SK-N-SH treated with all-trans-retinoic acid at 6 μM for 48 hours (cell line): ENCODE measurements at regions not wholly inside any gene's neighbourhood (a gene's known extent, or its start where the extent isn't known, plus 50 kb on each side); places are given as distances from the start of the nearest gene placed in this dataset.

Source experiments
- ATAC-seq: fragments of 200-7000 bp; cut with Tn5 transposase; 3 replicates; pipeline ENCODE4 v1.9.1; 2020; ENCODE audit warnings: mild to moderate bottlenecking, moderate library complexity
- ARNTL ChIP-seq: fragments of 450-650 bp; formaldehyde crosslinking; IDR thresholded peaks from 2 replicates; pipeline ENCODE4 v1.5.0; 2020; ENCODE audit warnings: low read depth, mild to moderate bottlenecking, moderate library complexity, borderline replicate concordance
- BACH2 ChIP-seq: fragments of 250-450 bp; sonication (Bioruptor Pico); IDR thresholded peaks from 2 replicates; pipeline ENCODE4 v1.9.0; 2021; ENCODE audit warnings: mild to moderate bottlenecking, borderline replicate concordance
- CSDC2 ChIP-seq: fragments of 250-450 bp; sonication (Bioruptor Pico); IDR thresholded peaks from 2 replicates; pipeline ENCODE4 v1.5.0; 2020; ENCODE audit warnings: mild to moderate bottlenecking, moderate library complexity
- ESRRG ChIP-seq: fragments of 250-450 bp; sonication (Bioruptor Pico); IDR thresholded peaks from 2 replicates; pipeline ENCODE4 v1.6.1; 2021; ENCODE audit warnings: mild to moderate bottlenecking
- GLIS3 ChIP-seq: fragments of 250-450 bp; sonication (Bioruptor Pico); IDR thresholded peaks from 2 replicates; pipeline ENCODE4 v1.5.0; 2020; ENCODE audit warnings: mild to moderate bottlenecking, moderate library complexity
- ISL1 ChIP-seq: fragments of 250-450 bp; sonication (Bioruptor Pico); IDR thresholded peaks from 2 replicates; pipeline ENCODE4 v2.1.2; 2022; ENCODE audit warnings: mild to moderate bottlenecking, moderate library complexity
- OSR1 ChIP-seq: fragments of 250-450 bp; sonication (Bioruptor Pico); IDR thresholded peaks from 2 replicates; pipeline ENCODE4 v1.8.0; 2022; ENCODE audit warnings: moderate library complexity, mild to moderate bottlenecking, inconsistent platforms
- PPARA ChIP-seq: fragments of 250-450 bp; sonication (Bioruptor Pico); IDR thresholded peaks from 2 replicates; pipeline ENCODE4 v1.5.0; 2020; ENCODE audit warnings: mild to moderate bottlenecking, borderline replicate concordance
- RARB ChIP-seq: fragments of 250-450 bp; sonication (Bioruptor Pico); IDR thresholded peaks from 2 replicates; pipeline ENCODE4 v1.8.0; 2021; ENCODE audit warnings: mild to moderate bottlenecking, moderate library complexity
- SNAI2 ChIP-seq: fragments of 250-450 bp; sonication (Bioruptor Pico); IDR thresholded peaks from 2 replicates; pipeline ENCODE4 v1.5.0; 2020; ENCODE audit warnings: mild to moderate bottlenecking, moderate library complexity
- TCF4 ChIP-seq: fragments of 250-450 bp; sonication (Bioruptor Pico); IDR thresholded peaks from 2 replicates; pipeline ENCODE4 v1.8.0; 2021; ENCODE audit warnings: mild to moderate bottlenecking, moderate library complexity, borderline replicate concordance
- TOX ChIP-seq: fragments of 250-450 bp; sonication (Bioruptor Pico); IDR thresholded peaks from 2 replicates; pipeline ENCODE4 v1.8.0; 2021; ENCODE audit warnings: mild to moderate bottlenecking, moderate library complexity, borderline replicate concordance
- ZC3H10 ChIP-seq: fragments of 250-450 bp; sonication (Bioruptor Pico); IDR thresholded peaks from 2 replicates; pipeline ENCODE4 v1.5.1; 2021; ENCODE audit warnings: mild to moderate bottlenecking, moderate library complexity
- ZFP3 ChIP-seq: fragments of 250-450 bp; sonication (Bioruptor Pico); IDR thresholded peaks from 2 replicates; pipeline ENCODE4 v1.5.0; 2020; ENCODE audit warnings: mild to moderate bottlenecking, moderate library complexity
- ZFP30 ChIP-seq: fragments of 450-650 bp; formaldehyde crosslinking; IDR thresholded peaks from 2 replicates; pipeline ENCODE4 v1.5.0; 2022; ENCODE audit warnings: mild to moderate bottlenecking, moderate library complexity
- ZNF565 ChIP-seq: fragments of 450-650 bp; formaldehyde crosslinking; conservative IDR thresholded peaks from 2 replicates; pipeline ENCODE4 v1.5.0; 2020; ENCODE audit warnings: low read depth, mild to moderate bottlenecking, moderate library complexity
- ZNF70 ChIP-seq: fragments of 450-650 bp; formaldehyde crosslinking; IDR thresholded peaks from 2 replicates; pipeline ENCODE4 v1.5.0; 2020; ENCODE audit warnings: mild to moderate bottlenecking, moderate library complexity
- ZNF8 ChIP-seq: fragments of 450-650 bp; formaldehyde crosslinking; IDR thresholded peaks from 2 replicates; pipeline ENCODE4 v1.5.0; 2020; ENCODE audit warnings: mild to moderate bottlenecking, moderate library complexity
- TF ChIP-seq, protein P1 (sequence below): fragments of 250-450 bp; sonication (Bioruptor Pico); IDR thresholded peaks from 2 replicates; pipeline ENCODE4 v1.5.1; 2020; ENCODE audit warnings: low read depth, mild to moderate bottlenecking, moderate library complexity
- TF ChIP-seq, protein P2 (sequence below): fragments of 250-450 bp; sonication (Bioruptor Pico); IDR thresholded peaks from 2 replicates; pipeline ENCODE4 v1.8.0; 2021; ENCODE audit warnings: low read depth, mild to moderate bottlenecking, moderate library complexity, borderline replicate concordance
- TF ChIP-seq, protein P3 (sequence below): fragments of 250-450 bp; sonication (Bioruptor Pico); IDR thresholded peaks from 2 replicates; pipeline ENCODE4 v1.5.0; 2020; ENCODE audit warnings: mild to moderate bottlenecking, moderate library complexity
- TF ChIP-seq, protein P4 (sequence below): fragments of 250-450 bp; sonication (Bioruptor Pico); IDR thresholded peaks from 2 replicates; pipeline ENCODE4 v1.8.0; 2020; ENCODE audit warnings: mild to moderate bottlenecking, moderate library complexity, borderline replicate concordance

DNA sequence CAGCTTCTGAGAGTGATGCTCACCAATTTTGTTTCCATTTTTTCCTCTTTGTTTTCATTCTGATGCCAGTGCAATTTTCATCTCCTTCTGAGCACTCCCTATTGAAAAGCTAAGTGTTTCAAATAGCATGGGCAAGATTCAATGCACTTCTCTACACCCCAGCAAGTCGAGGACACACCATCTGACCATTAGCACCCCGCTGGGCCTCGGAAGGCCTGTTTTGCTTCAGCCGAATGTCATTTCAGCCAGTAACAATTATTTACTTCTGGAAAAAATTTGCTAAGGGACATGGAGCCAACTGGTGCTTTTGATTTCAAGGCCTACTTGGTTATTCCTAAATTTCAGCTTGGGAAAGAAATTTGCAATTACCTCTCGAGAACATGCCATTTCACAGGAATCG is 392.4 kb downstream of the RNF144A start:
- ATAC-seq: no peak
- TF ChIP-seq ZC3H10 (CRISPR knock-in tag): no peak
- no peak for TF ChIP-seq RARB (CRISPR knock-in tag)
- no peak for TF ChIP-seq BACH2 (CRISPR knock-in tag)
- TF ChIP-seq GLIS3: no peak

DNA sequence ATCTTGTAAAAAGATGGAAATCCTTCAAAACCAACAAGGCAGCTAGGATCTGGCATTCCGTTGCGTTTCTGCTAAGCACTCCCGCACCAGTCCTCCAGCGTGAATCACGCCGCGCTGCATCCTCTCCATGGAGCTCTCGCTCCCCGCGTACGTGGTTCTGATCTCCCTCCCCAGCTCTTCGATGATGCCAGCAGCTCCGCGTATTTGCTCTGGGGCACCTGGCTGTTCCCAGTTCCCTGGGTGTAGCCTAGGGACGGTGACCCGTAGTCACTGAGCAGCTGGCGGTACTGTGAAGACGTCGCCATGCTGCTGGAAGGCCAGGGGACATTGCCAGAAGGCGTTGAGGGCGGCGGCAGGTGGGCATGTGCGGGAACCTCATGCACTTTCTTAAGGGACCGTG is 407.5 kb downstream of the RNF144A start:
- ATAC-seq: no peak
- TF ChIP-seq ISL1 (CRISPR knock-in tag) (no peak), BACH2 (CRISPR knock-in tag) (no peak), ZC3H10 (CRISPR knock-in tag) (no peak), ZFP3 (CRISPR knock-in tag) (no peak), RARB (CRISPR knock-in tag) (no peak), ZNF565 (CRISPR knock-in tag) (no peak), ESRRG (CRISPR knock-in tag) (no peak)

DNA sequence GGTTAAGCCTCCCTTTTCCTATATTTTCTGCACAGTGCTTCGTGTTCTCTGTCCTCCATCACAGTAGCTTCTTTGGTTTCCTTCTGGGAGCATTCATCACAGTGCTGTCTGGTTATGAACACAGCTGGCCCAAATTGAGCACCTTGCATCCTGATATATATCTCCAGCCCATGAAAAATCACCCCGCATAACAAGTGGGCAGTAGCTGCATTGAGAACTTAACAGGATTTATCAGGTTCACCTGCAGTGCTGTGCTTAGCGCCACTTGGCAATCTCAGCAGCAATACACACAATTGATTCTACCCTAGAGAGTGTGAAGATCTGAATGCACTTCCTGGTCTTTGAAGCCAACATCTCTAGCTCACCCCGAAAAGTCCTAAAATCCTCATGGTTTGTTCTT is 408.0 kb downstream of the RNF144A start:
- no peak for TF ChIP-seq ESRRG (CRISPR knock-in tag)
- TF ChIP-seq OSR1 (CRISPR knock-in tag): no peak
- TF ChIP-seq SNAI2 (CRISPR knock-in tag): no peak
- TF ChIP-seq, protein P1, sequence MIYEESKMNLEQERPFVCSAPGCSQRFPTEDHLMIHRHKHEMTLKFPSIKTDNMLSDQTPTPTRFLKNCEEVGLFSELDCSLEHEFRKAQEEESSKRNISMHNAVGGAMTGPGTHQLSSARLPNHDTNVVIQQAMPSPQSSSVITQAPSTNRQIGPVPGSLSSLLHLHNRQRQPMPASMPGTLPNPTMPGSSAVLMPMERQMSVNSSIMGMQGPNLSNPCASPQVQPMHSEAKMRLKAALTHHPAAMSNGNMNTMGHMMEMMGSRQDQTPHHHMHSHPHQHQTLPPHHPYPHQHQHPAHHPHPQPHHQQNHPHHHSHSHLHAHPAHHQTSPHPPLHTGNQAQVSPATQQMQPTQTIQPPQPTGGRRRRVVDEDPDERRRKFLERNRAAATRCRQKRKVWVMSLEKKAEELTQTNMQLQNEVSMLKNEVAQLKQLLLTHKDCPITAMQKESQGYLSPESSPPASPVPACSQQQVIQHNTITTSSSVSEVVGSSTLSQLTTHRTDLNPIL (CRISPR knock-in tag): no peak
- TF ChIP-seq ISL1 (CRISPR knock-in tag): no peak
- no peak for TF ChIP-seq ARNTL (CRISPR knock-in tag)
- no peak for TF ChIP-seq RARB (CRISPR knock-in tag)
- no peak for ATAC-seq

DNA sequence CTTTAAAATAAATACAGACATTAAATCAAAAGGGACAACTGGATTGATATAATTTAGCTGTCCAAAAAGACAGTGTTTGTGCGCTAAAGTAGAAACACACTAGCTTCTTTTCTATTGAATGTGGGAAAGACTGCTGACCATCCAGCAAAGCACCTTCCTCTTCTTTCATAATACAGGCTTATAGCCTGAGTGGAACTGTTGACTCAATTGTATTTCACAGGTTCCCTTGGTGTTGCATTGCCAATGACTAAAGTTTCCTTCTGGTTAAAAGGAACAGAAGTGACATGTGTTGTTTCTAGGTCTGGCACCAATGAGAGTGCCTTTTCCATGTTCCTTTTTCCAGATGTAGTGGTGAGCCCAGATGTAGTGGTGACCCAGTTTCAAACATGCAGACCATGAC is 412.3 kb downstream of the RNF144A start:
- TF ChIP-seq ZNF8 (CRISPR knock-in tag) (no peak), ZC3H10 (CRISPR knock-in tag) (no peak), PPARA (CRISPR knock-in tag) (no peak), OSR1 (CRISPR knock-in tag) (no peak), ZFP30 (CRISPR knock-in tag) (no peak), ISL1 (CRISPR knock-in tag) (no peak), ZNF565 (CRISPR knock-in tag) (no peak), TCF4 (CRISPR knock-in tag) (no peak), BACH2 (CRISPR knock-in tag) (no peak), CSDC2 (CRISPR knock-in tag) (no peak), ZNF70 (CRISPR knock-in tag) (no peak), TOX (CRISPR knock-in tag) (no peak), GLIS3 (no peak), SNAI2 (CRISPR knock-in tag) (no peak)
- TF ChIP-seq, protein P2, sequence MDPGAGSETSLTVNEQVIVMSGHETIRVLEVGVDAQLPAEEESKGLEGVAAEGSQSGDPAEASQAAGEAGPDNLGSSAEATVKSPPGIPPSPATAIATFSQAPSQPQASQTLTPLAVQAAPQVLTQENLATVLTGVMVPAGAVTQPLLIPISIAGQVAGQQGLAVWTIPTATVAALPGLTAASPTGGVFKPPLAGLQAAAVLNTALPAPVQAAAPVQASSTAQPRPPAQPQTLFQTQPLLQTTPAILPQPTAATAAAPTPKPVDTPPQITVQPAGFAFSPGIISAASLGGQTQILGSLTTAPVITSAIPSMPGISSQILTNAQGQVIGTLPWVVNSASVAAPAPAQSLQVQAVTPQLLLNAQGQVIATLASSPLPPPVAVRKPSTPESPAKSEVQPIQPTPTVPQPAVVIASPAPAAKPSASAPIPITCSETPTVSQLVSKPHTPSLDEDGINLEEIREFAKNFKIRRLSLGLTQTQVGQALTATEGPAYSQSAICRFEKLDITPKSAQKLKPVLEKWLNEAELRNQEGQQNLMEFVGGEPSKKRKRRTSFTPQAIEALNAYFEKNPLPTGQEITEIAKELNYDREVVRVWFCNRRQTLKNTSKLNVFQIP (CRISPR knock-in tag): no peak
- TF ChIP-seq, protein P3, sequence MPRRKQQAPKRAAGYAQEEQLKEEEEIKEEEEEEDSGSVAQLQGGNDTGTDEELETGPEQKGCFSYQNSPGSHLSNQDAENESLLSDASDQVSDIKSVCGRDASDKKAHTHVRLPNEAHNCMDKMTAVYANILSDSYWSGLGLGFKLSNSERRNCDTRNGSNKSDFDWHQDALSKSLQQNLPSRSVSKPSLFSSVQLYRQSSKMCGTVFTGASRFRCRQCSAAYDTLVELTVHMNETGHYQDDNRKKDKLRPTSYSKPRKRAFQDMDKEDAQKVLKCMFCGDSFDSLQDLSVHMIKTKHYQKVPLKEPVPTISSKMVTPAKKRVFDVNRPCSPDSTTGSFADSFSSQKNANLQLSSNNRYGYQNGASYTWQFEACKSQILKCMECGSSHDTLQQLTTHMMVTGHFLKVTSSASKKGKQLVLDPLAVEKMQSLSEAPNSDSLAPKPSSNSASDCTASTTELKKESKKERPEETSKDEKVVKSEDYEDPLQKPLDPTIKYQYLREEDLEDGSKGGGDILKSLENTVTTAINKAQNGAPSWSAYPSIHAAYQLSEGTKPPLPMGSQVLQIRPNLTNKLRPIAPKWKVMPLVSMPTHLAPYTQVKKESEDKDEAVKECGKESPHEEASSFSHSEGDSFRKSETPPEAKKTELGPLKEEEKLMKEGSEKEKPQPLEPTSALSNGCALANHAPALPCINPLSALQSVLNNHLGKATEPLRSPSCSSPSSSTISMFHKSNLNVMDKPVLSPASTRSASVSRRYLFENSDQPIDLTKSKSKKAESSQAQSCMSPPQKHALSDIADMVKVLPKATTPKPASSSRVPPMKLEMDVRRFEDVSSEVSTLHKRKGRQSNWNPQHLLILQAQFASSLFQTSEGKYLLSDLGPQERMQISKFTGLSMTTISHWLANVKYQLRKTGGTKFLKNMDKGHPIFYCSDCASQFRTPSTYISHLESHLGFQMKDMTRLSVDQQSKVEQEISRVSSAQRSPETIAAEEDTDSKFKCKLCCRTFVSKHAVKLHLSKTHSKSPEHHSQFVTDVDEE (CRISPR knock-in tag): no peak
- TF ChIP-seq, protein P4, sequence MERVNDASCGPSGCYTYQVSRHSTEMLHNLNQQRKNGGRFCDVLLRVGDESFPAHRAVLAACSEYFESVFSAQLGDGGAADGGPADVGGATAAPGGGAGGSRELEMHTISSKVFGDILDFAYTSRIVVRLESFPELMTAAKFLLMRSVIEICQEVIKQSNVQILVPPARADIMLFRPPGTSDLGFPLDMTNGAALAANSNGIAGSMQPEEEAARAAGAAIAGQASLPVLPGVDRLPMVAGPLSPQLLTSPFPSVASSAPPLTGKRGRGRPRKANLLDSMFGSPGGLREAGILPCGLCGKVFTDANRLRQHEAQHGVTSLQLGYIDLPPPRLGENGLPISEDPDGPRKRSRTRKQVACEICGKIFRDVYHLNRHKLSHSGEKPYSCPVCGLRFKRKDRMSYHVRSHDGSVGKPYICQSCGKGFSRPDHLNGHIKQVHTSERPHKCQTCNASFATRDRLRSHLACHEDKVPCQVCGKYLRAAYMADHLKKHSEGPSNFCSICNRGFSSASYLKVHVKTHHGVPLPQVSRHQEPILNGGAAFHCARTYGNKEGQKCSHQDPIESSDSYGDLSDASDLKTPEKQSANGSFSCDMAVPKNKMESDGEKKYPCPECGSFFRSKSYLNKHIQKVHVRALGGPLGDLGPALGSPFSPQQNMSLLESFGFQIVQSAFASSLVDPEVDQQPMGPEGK (CRISPR knock-in tag): no peak
- TF ChIP-seq, all 23 proteins: peak for 0

More for the DNA sequence above, 412.3 kb downstream of the RNF144A start:
- no peak for ATAC-seq
